RKO (cell line): ENCODE measurements at regions not wholly inside any gene's neighbourhood (a gene's known extent, or its start where the extent isn't known, plus 50 kb on each side); places are given as distances from the start of the nearest gene placed in this dataset.

ENCODE experiments used
- DNase-seq: peaks from one replicate; pipeline ENCODE4 v3.0.0-alpha.2; 2016; ENCODE audit warnings: low spot score

GRCh38 chr5:29949301-29949872 is 1244.1 kb upstream of the CDH6 start:
- no peak for DNase-seq

- DNase-seq = no peak
Observed at GRCh38 chr5:29944327-29944726, 1249.2 kb upstream of the CDH6 start.

GRCh38 chr5:29942089-29942488 is 1251.4 kb upstream of the CDH6 start:
- peak; percentile 30 for DNase-seq

GRCh38 chr5:29939988-29940387 is 1253.5 kb upstream of the CDH6 start:
- no peak for DNase-seq

GRCh38 chr5:29935371-29935770 is 1258.1 kb upstream of the CDH6 start:
- no peak for DNase-seq

- peak; percentile 14 for DNase-seq
Observed at GRCh38 chr5:29930316-29930715, 1263.2 kb upstream of the CDH6 start.

- no peak for DNase-seq
Observed at GRCh38 chr5:29924107-29924506, 1269.4 kb upstream of the CDH6 start.

- no peak for DNase-seq
Observed at GRCh38 chr5:29905626-29906353, 1287.7 kb upstream of the CDH6 start.

- DNase-seq = peak; percentile 2
Observed at GRCh38 chr5:29902859-29903258, 1290.6 kb upstream of the CDH6 start.

- no peak for DNase-seq
Observed at GRCh38 chr5:29899583-29899982, 1293.9 kb upstream of the CDH6 start.

- no peak for DNase-seq
Observed at GRCh38 chr5:29897916-29898315, 1295.6 kb upstream of the CDH6 start.

GRCh38 chr5:29896646-29897045 is 1296.8 kb upstream of the CDH6 start:
- DNase-seq = peak; percentile 4

- DNase-seq = no peak
Observed at GRCh38 chr5:29894668-29895067, 1298.8 kb upstream of the CDH6 start.

GRCh38 chr5:29889051-29889450 is 1304.4 kb upstream of the CDH6 start:
- no peak for DNase-seq

- no peak for DNase-seq
Observed at GRCh38 chr5:29885595-29885994, 1307.9 kb upstream of the CDH6 start.

- DNase-seq = no peak
Observed at GRCh38 chr5:29882036-29882435, 1311.5 kb upstream of the CDH6 start.

- no peak for DNase-seq
Observed at GRCh38 chr5:29879401-29879800, 1314.1 kb upstream of the CDH6 start.

GRCh38 chr5:29878599-29878998 is 1314.9 kb upstream of the CDH6 start:
- no peak for DNase-seq

GRCh38 chr5:29867155-29867554 is 1326.3 kb upstream of the CDH6 start:
- no peak for DNase-seq

GRCh38 chr5:29853711-29854220 is 1339.7 kb upstream of the CDH6 start:
- DNase-seq = no peak

- no peak for DNase-seq
Observed at GRCh38 chr5:29852329-29852728, 1341.2 kb upstream of the CDH6 start.

- no peak for DNase-seq
Observed at GRCh38 chr5:29845206-29845605, 1348.3 kb upstream of the CDH6 start.

- DNase-seq = no peak
Observed at GRCh38 chr5:29833394-29833793, 1360.1 kb upstream of the CDH6 start.

GRCh38 chr5:29822521-29822920 is 1371.0 kb upstream of the CDH6 start:
- no peak for DNase-seq
